ENCODE measurements at regions not wholly inside any gene's neighbourhood (a gene's known extent, or its start where the extent isn't known, plus 50 kb on each side); places are given as distances from the start of the nearest gene placed in this dataset.

GRCh38 chr14:45787167-45787566 lies 534.2 kb upstream of the MIS18BP1 start:
- TF ChIP-seq, protein P1, sequence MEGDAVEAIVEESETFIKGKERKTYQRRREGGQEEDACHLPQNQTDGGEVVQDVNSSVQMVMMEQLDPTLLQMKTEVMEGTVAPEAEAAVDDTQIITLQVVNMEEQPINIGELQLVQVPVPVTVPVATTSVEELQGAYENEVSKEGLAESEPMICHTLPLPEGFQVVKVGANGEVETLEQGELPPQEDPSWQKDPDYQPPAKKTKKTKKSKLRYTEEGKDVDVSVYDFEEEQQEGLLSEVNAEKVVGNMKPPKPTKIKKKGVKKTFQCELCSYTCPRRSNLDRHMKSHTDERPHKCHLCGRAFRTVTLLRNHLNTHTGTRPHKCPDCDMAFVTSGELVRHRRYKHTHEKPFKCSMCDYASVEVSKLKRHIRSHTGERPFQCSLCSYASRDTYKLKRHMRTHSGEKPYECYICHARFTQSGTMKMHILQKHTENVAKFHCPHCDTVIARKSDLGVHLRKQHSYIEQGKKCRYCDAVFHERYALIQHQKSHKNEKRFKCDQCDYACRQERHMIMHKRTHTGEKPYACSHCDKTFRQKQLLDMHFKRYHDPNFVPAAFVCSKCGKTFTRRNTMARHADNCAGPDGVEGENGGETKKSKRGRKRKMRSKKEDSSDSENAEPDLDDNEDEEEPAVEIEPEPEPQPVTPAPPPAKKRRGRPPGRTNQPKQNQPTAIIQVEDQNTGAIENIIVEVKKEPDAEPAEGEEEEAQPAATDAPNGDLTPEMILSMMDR (conservative IDR thresholded peaks at IDR 0.05), result no peak
- no peak for TF ChIP-seq ZFX (IDR thresholded peaks at IDR 0.05)

Measured in C4-2B (cell line).